Upper lobe of left lung (tissue), 6 donors: ENCODE measurements at regions not wholly inside any gene's neighbourhood (a gene's known extent, or its start where the extent isn't known, plus 50 kb on each side); places are given as distances from the start of the nearest gene placed in this dataset.
A peak's percentile ranks its signal among the peaks of the same experiment; 100 is the strongest.
"Not testable (repeated sequence)": the region's sequence is repeated elsewhere in the genome, so short reads cannot be mapped to it uniquely, and the experiment has no call there.

Experiments used
- ATAC-seq, 2 donors: fragments of 200-7000 bp; cut with Tn5 transposase; one replicate each; pipeline ENCODE4 v1.9.1; 2022; ENCODE audit warnings: mild to moderate bottlenecking in 2 of 2, moderate library complexity in 2 of 2; ENCODE audit not compliant: low FRiP score in 2 of 2
- DNase-seq, 2 donors: peaks; one replicate each; pipeline ENCODE4 v3.0.0-alpha.2; 2019 to 2020
- H3K27ac ChIP-seq, 4 donors: fragments of 200-600 bp; sonication (generic); one replicate each; pipeline ENCODE4 v1.5.1; 2016 to 2019
- H3K27me3 ChIP-seq, 4 donors: fragments of 200-600 bp; sonication (generic); one replicate each; pipeline ENCODE4 v1.5.1; 2017 to 2019
- H3K36me3 ChIP-seq, 4 donors: fragments of 200-600 bp; sonication (generic); one replicate each; pipeline ENCODE4 v1.5.1; 2016 to 2019
- H3K4me1 ChIP-seq, 4 donors: fragments of 200-600 bp; sonication (generic); one replicate each; pipeline ENCODE4 v1.5.1; 2018 to 2019
- H3K4me3 ChIP-seq, 4 donors: fragments of 200-600 bp; sonication (generic); one replicate each; pipeline ENCODE4 v1.5.1; 2017 to 2019; ENCODE audit warnings: mild to moderate bottlenecking in 2 of 4, moderate library complexity in 1 of 4
- H3K9me3 ChIP-seq, 4 donors: fragments of 200-600 bp; sonication (generic); one replicate each; pipeline ENCODE4 v1.5.1; 2018 to 2019
- EP300 ChIP-seq, 4 donors: sonication (generic); formaldehyde crosslinking; IDR thresholded peaks; one replicate each; pipeline ENCODE4 v1.5.1; 2017; ENCODE audit warnings: antibody characterized with exemption in 4 of 4, control low read depth in 2 of 4
- POLR2A ChIP-seq, 4 donors: fragments of 450-650 bp; IDR thresholded peaks; one replicate each; pipeline ENCODE4 v1.5.1; 2016 to 2017; ENCODE audit warnings: antibody characterized with exemption in 4 of 4, mild to moderate bottlenecking in 2 of 4
- POLR2AphosphoS5 ChIP-seq, 2 donors: sonication (generic); formaldehyde crosslinking; IDR thresholded peaks; one replicate each; pipeline ENCODE4 v1.5.1; 2017; ENCODE audit warnings: antibody characterized with exemption in 2 of 2
- WGBS, 2 donors: methylation state at CpG; one replicate each; pipeline ENCODE4 v1.1.5; 2017 to 2018; 5-methylcytosine and 5-hydroxymethylcytosine counted together
- TF ChIP-seq, protein P1 (sequence below), 6 experiments: fragments of 450-650 bp in 4 of 6; fragments of 200-600 bp in 2 of 6; sonication (generic) in 2 of 6; IDR thresholded peaks; one replicate each; pipeline ENCODE4 v1.5.1; 2016 to 2019; ENCODE audit warnings: antibody characterized with exemption in 6 of 6
- donor health status: DM: no; HTN: no; CAD: no; lungs with moderate emphysema.
- donor health status: DM: no; HTN: yes; CAD: no; lungs with severe emphysema.

- TF ChIP-seq POLR2AphosphoS5 (IDR thresholded peaks at IDR 0.05) (no peak), EP300 (IDR thresholded peaks at IDR 0.05) (no peak), POLR2A (IDR thresholded peaks at IDR 0.05) (no peak)
- TF ChIP-seq, protein P1, sequence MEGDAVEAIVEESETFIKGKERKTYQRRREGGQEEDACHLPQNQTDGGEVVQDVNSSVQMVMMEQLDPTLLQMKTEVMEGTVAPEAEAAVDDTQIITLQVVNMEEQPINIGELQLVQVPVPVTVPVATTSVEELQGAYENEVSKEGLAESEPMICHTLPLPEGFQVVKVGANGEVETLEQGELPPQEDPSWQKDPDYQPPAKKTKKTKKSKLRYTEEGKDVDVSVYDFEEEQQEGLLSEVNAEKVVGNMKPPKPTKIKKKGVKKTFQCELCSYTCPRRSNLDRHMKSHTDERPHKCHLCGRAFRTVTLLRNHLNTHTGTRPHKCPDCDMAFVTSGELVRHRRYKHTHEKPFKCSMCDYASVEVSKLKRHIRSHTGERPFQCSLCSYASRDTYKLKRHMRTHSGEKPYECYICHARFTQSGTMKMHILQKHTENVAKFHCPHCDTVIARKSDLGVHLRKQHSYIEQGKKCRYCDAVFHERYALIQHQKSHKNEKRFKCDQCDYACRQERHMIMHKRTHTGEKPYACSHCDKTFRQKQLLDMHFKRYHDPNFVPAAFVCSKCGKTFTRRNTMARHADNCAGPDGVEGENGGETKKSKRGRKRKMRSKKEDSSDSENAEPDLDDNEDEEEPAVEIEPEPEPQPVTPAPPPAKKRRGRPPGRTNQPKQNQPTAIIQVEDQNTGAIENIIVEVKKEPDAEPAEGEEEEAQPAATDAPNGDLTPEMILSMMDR (IDR thresholded peaks at IDR 0.05), result no peak
- H3K27ac ChIP-seq, result no peak overlapping the region
- no peak overlapping the region for H3K4me3 ChIP-seq
- no peaks in the 10 kb centered on the region for H3K4me1 ChIP-seq
- no peaks in the 10 kb centered on the region for H3K27me3 ChIP-seq
- no peaks in the 10 kb centered on the region for H3K36me3 ChIP-seq
- DNase-seq (no peak), ATAC-seq (no peak)
- no peaks in the 10 kb centered on the region for H3K9me3 ChIP-seq
- WGBS, 2 donors, result 64 to 75% methylated on average over 1 of the region's 1 CpG
These were observed 132.3 kb upstream of the CDH11 start for GRCh38 chr16:65254144-65254543.

- Histone ChIP-seq H3K27me3 (no peaks in the 10 kb centered on the region), H3K27ac (peak overlapping the region in 3 of 4 donors; percentile 16 to 38 (median 32)), H3K4me1 (no peaks in the 10 kb centered on the region), H3K36me3 (no peaks in the 10 kb centered on the region), H3K9me3 (no peaks in the 10 kb centered on the region), H3K4me3 (no peak overlapping the region)
- DNase-seq, result peak in 1 of 2 donors; percentile 22
- TF ChIP-seq, protein P1 (IDR thresholded peaks at IDR 0.05), result no peak
- TF ChIP-seq POLR2AphosphoS5 (IDR thresholded peaks at IDR 0.05) (no peak), EP300 (IDR thresholded peaks at IDR 0.05) (no peak), POLR2A (IDR thresholded peaks at IDR 0.05) (no peak)
- ATAC-seq, result peak in 1 of 2 donors; percentile 91
- WGBS, 2 donors, result 49 to 57% methylated on average over 7 to 8 of the region's 8 CpGs
These were observed 127.9 kb upstream of the CDH11 start for GRCh38 chr16:65249768-65250167.

GRCh38 chr16:65244787-65245186 lies 122.9 kb upstream of the CDH11 start:
- Histone ChIP-seq H3K27me3 (no peaks in the 10 kb centered on the region), H3K9me3 (no peaks in the 10 kb centered on the region), H3K36me3 (no peaks in the 10 kb centered on the region), H3K27ac (no peak overlapping the region), H3K4me3 (no peak overlapping the region), H3K4me1 (no peaks in the 10 kb centered on the region)
- TF ChIP-seq POLR2A (IDR thresholded peaks at IDR 0.05) (no peak), POLR2AphosphoS5 (IDR thresholded peaks at IDR 0.05) (no peak), EP300 (IDR thresholded peaks at IDR 0.05) (no peak)
- TF ChIP-seq, protein P1 (IDR thresholded peaks at IDR 0.05), result no peak
- 57 to 61% methylated on average over 2 of the region's 2 CpGs for WGBS, 2 donors
- ATAC-seq (no peak), DNase-seq (no peak)

GRCh38 chr16:65235339-65236177 lies 113.7 kb upstream of the CDH11 start:
- Histone ChIP-seq H3K4me3 (no peak overlapping the region), H3K27me3 (no peaks in the 10 kb centered on the region), H3K9me3 (no peaks in the 10 kb centered on the region), H3K4me1 (no peaks in the 10 kb centered on the region), H3K36me3 (no peaks in the 10 kb centered on the region), H3K27ac (no peak overlapping the region)
- ATAC-seq (no peak), DNase-seq (peak in 1 of 2 donors; percentile 10)
- 80 to 85% methylated on average over 9 of the region's 9 CpGs for WGBS, 2 donors
- TF ChIP-seq EP300 (IDR thresholded peaks at IDR 0.05) (no peak), POLR2A (IDR thresholded peaks at IDR 0.05) (no peak), POLR2AphosphoS5 (IDR thresholded peaks at IDR 0.05) (no peak)
- TF ChIP-seq, protein P1 (IDR thresholded peaks at IDR 0.05), result no peak

- 90 to 92% methylated on average over 16 of the region's 16 CpGs for WGBS, 2 donors
- not testable (repeated sequence) for ATAC-seq, DNase-seq, H3K4me1 ChIP-seq, H3K4me3 ChIP-seq, H3K27ac ChIP-seq, H3K27me3 ChIP-seq, H3K9me3 ChIP-seq, H3K36me3 ChIP-seq
These were observed 113.0 kb upstream of the CDH11 start for GRCh38 chr16:65234721-65235320.
